ENCODE measurements at regions not wholly inside any gene's neighbourhood (a gene's known extent, or its start where the extent isn't known, plus 50 kb on each side); places are given as distances from the start of the nearest gene placed in this dataset.

GRCh38 chr2:226208726-226209125 is 590.9 kb downstream of the IRS1 start:
- DNase-seq (ENCODE audit: low read depth), result peak; percentile 78

GRCh38 chr2:226207671-226208070 is 591.9 kb downstream of the IRS1 start:
- peak; percentile 63 for DNase-seq (ENCODE audit: low read depth)

GRCh38 chr2:226199555-226199954 is 600.1 kb downstream of the IRS1 start:
- DNase-seq (ENCODE audit: low read depth), result no peak

GRCh38 chr2:226198956-226199355 is 600.7 kb downstream of the IRS1 start:
- DNase-seq (ENCODE audit: low read depth), result no peak

- DNase-seq (ENCODE audit: low read depth), result no peak
Observed at GRCh38 chr2:226190479-226191252, 609.0 kb downstream of the IRS1 start.

- no peak for DNase-seq (ENCODE audit: low read depth)
Observed at GRCh38 chr2:226189061-226189460, 610.6 kb downstream of the IRS1 start.

GRCh38 chr2:226187616-226188015 is 612.0 kb downstream of the IRS1 start:
- no peak for DNase-seq (ENCODE audit: low read depth)

GRCh38 chr2:226187156-226187555 is 612.5 kb downstream of the IRS1 start:
- no peak for DNase-seq (ENCODE audit: low read depth)

GRCh38 chr2:226185616-226186211 is 613.9 kb downstream of the IRS1 start:
- peak; percentile 61 for DNase-seq (ENCODE audit: low read depth)

- DNase-seq (ENCODE audit: low read depth), result no peak
Observed at GRCh38 chr2:226184940-226185615, 614.5 kb downstream of the IRS1 start.

GRCh38 chr2:226184540-226184939 is 615.1 kb downstream of the IRS1 start:
- no peak for DNase-seq (ENCODE audit: low read depth)

GRCh38 chr2:226183550-226183949 is 616.1 kb downstream of the IRS1 start:
- no peak for DNase-seq (ENCODE audit: low read depth)

- no peak for DNase-seq (ENCODE audit: low read depth)
Observed at GRCh38 chr2:226183033-226183432, 616.6 kb downstream of the IRS1 start.

- DNase-seq (ENCODE audit: low read depth), result no peak
Observed at GRCh38 chr2:226181909-226182308, 617.7 kb downstream of the IRS1 start.

- no peak for DNase-seq (ENCODE audit: low read depth)
Observed at GRCh38 chr2:226180281-226180884, 619.2 kb downstream of the IRS1 start.

GRCh38 chr2:226179010-226179409 is 620.6 kb downstream of the IRS1 start:
- DNase-seq (ENCODE audit: low read depth), result peak; percentile 42

GRCh38 chr2:226176283-226176984 is 623.2 kb downstream of the IRS1 start:
- DNase-seq (ENCODE audit: low read depth), result no peak

- no peak for DNase-seq (ENCODE audit: low read depth)
Observed at GRCh38 chr2:226174390-226174789, 625.2 kb downstream of the IRS1 start.

- DNase-seq (ENCODE audit: low read depth), result no peak
Observed at GRCh38 chr2:226172939-226173338, 626.7 kb downstream of the IRS1 start.

- peak; percentile 22 for DNase-seq (ENCODE audit: low read depth)
Observed at GRCh38 chr2:226172309-226172708, 627.3 kb downstream of the IRS1 start.

GRCh38 chr2:226169751-226170581 is 629.7 kb downstream of the IRS1 start:
- no peak for DNase-seq (ENCODE audit: low read depth)
